Ovary (tissue), 3 donors: ENCODE measurements at regions not wholly inside any gene's neighbourhood (a gene's known extent, or its start where the extent isn't known, plus 50 kb on each side); places are given as distances from the start of the nearest gene placed in this dataset.

Experiments used
- EP300 ChIP-seq: sonication (generic); formaldehyde crosslinking; IDR thresholded peaks from one replicate; pipeline ENCODE4 v1.6.1; 2017; ENCODE audit warnings: antibody characterized with exemption
- TF ChIP-seq, protein P1 (sequence below), 3 donors: fragments of 450-650 bp in 2 of 3; fragments of 200-600 bp in 1 of 3; IDR thresholded peaks; one replicate each; pipeline versions ENCODE4 v1.5.1 to v1.8.0; 2016 to 2022; ENCODE audit warnings: antibody characterized with exemption in 3 of 3, mild to moderate bottlenecking in 1 of 3
- donor health status: DM: no; HTN: no; CAD: no.

DNA sequence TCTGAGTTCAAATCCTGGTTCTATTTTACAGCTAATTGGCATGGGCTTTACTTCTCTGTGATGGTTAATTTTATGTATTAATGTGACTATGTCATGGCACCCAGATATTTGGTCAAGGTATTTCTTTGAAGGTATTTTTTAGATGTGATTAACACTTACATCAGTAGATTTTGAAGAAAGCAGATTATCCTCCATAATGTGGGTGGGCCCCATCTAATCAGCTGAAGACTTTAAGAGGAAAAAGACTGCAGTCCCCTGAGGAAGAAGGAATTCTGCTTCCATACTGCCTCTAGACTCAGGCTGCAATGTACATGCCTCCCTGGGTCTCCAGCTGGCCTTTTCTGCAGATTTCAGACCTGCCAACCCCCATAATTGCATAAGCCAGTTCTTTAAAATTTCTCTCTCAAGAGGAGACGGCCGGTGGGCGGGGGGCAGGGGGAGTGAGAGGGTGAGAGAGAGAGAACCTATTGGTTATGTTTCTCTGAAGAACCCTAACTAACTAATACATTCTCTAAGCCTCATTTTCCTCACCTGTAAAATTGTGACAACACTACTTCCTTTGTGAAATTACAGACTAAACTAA is 338.2 kb upstream of the PRDM1 start:
- TF ChIP-seq, protein P1, sequence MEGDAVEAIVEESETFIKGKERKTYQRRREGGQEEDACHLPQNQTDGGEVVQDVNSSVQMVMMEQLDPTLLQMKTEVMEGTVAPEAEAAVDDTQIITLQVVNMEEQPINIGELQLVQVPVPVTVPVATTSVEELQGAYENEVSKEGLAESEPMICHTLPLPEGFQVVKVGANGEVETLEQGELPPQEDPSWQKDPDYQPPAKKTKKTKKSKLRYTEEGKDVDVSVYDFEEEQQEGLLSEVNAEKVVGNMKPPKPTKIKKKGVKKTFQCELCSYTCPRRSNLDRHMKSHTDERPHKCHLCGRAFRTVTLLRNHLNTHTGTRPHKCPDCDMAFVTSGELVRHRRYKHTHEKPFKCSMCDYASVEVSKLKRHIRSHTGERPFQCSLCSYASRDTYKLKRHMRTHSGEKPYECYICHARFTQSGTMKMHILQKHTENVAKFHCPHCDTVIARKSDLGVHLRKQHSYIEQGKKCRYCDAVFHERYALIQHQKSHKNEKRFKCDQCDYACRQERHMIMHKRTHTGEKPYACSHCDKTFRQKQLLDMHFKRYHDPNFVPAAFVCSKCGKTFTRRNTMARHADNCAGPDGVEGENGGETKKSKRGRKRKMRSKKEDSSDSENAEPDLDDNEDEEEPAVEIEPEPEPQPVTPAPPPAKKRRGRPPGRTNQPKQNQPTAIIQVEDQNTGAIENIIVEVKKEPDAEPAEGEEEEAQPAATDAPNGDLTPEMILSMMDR (IDR thresholded peaks at IDR 0.05): no peak
- no peak for TF ChIP-seq EP300
